GM12873 (cell line): ENCODE measurements at regions not wholly inside any gene's neighbourhood (a gene's known extent, or its start where the extent isn't known, plus 50 kb on each side); places are given as distances from the start of the nearest gene placed in this dataset.

ENCODE experiments used
- TF ChIP-seq, protein P1 (sequence below): IDR thresholded peaks from 2 replicates; pipeline ENCODE4 v1.5.1; 2012; ENCODE audit warnings: low read depth, mild to moderate bottlenecking, moderate library complexity, low read length, control low read depth; ENCODE audit not compliant: insufficient read depth; ENCODE audit errors: missing control alignments

DNA sequence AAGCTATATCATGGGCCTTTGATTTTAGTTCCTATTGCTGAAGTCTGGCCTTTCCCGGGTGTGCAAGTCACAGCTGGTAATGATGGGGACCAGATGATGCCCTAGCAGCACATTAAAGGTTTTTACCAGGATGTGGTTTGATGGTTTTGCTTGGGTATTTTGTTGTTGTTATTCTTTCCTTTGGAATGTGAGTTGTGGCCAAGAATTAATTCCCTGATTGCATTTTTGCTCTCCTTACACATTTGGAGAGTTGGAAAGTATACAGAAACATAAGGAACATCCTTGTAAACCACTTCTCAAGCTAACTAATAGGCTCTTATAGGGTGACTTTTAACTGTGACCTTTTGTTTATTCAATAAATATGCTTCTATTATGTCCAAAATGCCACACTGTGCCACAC lies 154.1 kb upstream of the MMADHC start:
- TF ChIP-seq, protein P1, sequence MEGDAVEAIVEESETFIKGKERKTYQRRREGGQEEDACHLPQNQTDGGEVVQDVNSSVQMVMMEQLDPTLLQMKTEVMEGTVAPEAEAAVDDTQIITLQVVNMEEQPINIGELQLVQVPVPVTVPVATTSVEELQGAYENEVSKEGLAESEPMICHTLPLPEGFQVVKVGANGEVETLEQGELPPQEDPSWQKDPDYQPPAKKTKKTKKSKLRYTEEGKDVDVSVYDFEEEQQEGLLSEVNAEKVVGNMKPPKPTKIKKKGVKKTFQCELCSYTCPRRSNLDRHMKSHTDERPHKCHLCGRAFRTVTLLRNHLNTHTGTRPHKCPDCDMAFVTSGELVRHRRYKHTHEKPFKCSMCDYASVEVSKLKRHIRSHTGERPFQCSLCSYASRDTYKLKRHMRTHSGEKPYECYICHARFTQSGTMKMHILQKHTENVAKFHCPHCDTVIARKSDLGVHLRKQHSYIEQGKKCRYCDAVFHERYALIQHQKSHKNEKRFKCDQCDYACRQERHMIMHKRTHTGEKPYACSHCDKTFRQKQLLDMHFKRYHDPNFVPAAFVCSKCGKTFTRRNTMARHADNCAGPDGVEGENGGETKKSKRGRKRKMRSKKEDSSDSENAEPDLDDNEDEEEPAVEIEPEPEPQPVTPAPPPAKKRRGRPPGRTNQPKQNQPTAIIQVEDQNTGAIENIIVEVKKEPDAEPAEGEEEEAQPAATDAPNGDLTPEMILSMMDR = no peak

DNA sequence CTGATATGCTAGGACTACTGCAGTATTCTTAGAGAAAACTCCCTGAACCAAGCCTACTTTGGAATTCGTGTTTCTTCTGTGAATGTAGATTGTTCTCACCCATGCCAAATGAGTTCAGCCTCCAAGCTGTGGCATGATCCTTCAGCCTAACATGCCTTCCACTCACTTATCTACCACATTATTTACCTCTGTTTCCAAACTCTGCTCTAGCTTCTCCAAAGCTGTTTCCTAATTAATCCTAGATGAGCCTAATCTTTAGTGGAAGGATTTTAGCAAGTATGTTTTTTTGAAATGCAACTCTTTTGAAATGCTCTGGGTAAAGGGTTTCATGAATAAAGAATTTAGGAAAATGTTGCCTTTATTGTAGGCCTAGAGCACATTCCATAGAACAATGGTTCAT lies 152.9 kb upstream of the MMADHC start:
- TF ChIP-seq, protein P1 = no peak

DNA sequence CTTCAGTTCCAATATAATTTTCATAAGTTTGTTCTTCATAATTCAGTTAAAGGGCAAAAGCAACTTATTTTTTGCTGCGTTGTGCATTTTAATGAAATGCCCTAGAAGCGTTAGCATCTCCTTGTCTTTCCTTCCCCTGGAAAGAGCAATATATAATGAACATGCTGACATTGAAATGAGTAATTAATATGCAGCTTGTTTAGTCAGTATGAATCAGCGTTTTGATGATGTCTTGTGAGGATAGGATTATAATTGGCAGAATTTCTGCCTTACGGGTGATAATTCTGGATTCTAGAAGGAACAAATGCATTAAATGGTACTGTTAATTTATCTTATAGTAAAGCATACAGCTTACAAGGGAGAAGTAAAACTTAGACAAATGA lies 152.3 kb upstream of the MMADHC start:
- TF ChIP-seq, protein P1 = no peak

DNA sequence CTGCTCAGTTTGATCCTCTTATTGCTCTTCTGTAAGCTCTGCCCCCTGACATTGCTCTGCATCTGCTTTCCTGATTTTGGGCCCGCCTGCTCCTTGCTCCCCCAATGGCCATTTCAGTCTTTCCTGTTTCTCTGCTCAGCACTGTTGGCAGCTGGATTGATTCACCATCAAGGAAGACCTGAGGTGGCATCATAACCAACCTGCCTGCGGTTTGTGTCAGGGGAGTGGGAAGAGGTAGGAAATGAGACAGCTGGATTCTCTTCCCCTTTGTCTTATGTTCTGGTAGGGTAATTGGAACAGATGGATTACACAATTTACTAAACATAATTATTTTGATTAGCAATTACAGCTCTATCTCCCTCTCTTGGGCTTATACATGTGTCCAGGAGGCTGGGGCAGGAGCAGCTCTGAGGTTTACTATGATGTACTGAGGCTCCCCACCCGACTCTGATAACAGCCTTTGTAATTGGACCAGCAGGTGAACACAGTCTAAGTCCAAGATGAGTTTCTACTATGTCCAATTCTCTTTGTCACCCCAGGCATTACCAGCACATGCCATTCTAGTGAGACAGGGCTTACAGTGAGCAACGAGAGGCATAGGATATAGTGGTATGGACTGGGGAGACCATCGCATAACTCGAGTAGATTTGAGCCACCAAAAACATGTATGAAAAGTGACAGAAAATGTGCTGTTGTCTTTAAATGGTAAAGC lies 151.8 kb upstream of the MMADHC start:
- TF ChIP-seq, protein P1 = no peak

DNA sequence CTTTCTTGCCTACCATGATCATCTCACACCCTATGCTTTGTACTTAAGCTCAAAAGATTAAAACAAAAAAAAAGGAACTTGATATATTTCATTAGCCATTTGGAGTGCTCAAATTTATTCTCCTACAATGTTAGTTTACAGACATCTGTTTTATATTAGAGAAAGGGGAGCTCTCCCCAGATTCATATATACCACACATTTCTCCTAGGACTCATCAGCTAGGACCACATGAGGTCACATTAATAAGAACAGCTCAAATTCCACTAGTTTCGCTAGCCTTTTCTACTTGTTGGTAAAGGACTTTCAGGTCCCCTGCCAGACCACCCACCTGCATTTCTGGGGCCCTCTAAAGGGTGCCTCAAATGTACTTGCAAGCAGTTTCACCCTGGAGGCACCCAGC lies 151.2 kb upstream of the MMADHC start:
- TF ChIP-seq, protein P1 = no peak

DNA sequence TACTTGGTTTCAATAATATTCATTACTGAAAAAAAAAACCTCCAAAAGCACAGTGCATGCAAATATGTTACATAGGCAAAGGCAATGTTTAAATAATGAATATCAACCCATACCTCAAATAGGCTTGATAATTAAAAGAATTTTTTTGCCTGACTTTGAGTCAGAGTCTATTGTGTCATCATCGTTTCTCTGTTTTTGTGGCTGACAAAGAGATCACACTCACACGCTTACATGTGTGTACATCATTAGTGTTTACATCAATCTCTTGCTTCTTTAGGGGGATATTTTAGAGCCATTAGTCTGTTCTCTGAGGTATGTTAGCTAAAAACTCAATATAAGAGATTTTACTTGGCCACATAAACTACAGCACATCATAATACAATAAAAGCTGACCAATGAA lies 150.3 kb upstream of the MMADHC start:
- TF ChIP-seq, protein P1 = no peak

DNA sequence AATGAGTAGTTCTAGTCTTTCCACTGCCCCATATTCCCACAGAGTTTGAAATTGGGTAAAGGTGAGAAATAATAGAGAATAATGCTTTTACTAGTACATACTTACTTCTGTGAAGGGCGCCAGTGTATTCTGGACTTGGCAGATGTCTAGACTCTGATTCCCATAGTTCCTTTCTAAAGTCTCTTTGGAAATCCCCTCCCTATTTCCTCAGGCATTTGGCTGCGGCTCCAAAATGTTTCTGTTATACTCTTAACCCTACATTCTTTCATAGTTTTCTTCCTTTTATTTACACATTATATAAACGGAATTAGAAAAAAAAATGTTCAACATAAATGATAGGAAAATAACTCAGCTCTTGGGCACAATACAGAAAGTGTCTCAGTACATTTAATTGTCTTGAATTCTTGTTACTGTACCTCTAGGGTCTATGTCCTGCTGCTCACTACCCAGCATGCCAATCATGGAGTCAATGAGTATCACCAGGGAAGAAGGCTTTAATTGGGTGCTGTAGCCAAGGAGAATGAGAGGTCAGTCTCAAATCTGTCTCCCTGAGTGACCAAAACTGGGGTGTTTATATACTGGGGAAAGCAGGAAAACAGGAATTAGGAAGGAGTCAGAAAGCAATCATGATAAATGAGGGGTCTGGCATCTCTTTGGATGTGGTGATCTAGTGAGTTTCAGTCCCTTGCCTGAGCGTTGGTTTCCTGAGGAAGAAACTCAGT lies 147.8 kb upstream of the MMADHC start:
- TF ChIP-seq, protein P1 = no peak
